ENCODE measurements at regions not wholly inside any gene's neighbourhood (a gene's known extent, or its start where the extent isn't known, plus 50 kb on each side); places are given as distances from the start of the nearest gene placed in this dataset.
"Not testable (repeated sequence)": the region's sequence is repeated elsewhere in the genome, so short reads cannot be mapped to it uniquely, and the experiment has no call there.

DNA sequence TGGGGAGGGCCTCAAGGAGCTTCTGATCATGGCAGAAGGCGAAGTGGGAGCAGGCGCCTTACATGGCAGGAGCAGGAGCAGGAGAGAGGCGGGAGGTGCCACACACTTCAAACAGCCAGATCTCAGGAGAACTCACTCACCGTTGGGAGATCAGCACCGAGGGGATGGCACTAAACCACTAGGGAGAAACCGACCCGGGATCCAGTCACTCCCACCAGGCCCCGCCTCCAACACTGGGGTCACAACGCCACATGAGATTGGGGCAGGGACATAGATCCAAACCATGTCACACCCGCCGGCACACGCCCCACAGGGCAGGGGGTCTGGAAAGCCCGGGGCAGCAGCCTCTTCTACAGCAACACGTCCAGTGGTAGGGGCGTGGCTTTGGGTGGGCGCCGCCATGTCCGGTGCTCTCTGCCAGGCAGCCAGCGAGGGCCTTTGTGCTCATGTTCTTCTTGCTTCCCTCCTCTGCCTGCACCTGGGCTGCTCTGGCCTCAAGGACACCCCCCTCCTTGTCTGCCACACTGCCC, 233.8 kb upstream of the SHH start:
- DNase-seq (ENCODE audit: low read depth in 2 of 3, low spot score in 1 of 3): no peak

DNA sequence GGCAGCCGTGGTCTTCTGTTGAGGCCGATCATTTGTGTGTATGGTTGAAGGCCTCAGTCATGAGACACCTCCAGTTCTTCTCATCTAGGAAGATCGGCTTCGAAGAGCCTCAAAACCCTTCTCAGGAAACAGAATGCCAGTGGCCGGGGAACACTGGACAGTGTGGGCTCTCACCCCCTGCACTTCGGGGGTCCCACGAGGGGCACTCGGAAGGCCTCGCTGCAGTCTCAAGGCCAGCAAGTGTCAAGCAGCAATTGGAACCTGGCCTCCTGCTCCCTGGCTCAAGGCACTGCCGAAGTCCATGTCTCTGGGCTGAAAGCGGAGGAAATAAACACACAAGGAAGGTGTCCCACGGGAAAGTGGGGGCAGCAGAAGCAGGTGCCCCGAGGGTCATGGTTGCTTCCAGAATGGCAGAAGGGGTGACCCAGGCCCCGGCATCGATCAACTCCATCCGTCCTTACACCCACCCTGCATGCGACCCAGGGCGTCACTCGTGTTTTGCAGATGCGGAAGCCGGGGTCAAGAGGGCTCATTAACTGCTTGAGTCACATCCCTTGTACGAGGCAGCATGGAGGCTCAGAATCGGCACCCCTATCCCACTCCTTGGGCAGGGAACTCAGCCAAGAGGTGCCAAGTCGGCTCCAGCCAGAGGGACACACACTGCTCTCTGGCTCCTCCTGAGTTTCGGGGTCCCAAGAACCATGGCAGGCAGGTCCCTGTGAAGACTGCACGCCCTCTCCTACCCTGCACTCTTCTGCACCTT, 231.3 kb upstream of the SHH start:
- DNase-seq (ENCODE audit: low read depth in 2 of 3, low spot score in 1 of 3): no peak

DNA sequence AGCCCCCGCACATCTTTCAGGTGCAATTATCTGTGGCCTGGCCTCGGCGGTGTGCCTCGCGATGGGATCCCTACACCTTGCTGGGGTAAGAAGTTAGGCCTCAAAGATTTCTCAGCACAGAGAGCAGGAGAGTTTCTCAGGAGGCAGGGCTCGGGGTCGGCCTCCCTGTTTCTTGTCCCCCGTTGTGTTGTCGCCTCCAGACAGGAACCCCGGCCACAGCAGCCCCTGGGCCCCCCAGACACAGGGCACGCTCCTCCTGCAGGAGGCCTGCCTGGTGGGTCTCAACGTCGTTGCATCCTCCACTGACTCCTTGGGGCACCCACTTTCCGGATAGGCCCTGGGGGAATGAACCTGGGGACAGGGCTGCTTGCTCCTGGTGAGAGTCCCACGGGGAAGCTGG, 229.1 kb upstream of the SHH start:
- DNase-seq (ENCODE audit: low read depth in 2 of 3, low spot score in 1 of 3): no peak

DNA sequence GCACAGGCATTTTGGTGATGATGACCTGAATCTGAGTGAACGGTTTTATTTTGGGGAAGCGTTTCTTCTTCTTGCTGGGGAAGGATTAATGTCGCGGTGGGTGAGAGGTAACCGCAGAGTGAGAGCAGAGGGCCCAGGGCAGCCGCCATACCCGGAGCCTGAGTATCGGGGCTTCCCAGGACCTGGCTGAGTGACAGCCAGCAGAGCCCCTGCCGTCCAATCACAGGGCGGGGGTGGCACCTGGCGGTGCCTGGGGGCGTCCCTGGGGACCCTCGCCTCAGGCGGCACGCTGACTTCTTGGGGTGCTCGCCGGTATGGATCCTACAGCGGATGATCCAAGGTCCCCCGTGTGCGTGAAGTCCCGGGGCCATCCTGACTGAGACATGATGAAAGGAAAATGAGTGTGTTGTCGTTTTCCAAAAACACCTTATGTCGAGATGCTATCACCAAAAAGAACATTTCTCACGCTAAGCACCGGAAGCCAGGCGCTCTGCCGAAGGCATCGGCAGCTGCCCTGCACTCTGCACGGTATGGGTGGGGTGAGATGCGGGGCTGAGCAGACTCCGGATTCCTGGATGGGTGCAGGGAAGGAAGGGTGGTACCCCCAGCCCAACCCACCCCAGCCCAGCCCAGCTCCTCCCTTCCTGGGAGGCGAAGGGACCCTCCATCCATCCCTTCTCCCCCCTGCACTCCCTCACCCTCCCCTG, 227.9 kb upstream of the SHH start:
- no peak for DNase-seq (ENCODE audit: low read depth in 2 of 3, low spot score in 1 of 3)

DNA sequence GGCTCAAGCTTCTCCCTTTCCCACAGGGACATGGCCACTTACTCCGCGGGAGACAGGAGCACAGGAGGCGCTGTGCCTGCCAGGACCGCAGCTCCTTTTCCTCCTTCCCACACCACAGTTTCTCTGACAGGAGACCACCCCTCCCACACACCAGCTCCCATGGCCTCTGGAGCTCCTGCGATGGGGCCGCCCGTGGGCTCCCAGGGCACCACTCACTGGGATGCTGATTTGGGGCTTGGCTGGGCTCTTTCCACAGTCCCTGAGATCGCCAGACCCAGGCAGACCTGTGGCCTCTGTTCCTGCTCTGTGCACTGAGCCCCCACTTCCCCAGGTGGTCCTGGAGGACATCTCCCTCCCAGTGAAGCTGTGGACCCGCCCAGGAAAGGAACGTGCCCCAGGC, 226.9 kb upstream of the SHH start:
- no peak for DNase-seq (ENCODE audit: low read depth in 2 of 3, low spot score in 1 of 3)

DNA sequence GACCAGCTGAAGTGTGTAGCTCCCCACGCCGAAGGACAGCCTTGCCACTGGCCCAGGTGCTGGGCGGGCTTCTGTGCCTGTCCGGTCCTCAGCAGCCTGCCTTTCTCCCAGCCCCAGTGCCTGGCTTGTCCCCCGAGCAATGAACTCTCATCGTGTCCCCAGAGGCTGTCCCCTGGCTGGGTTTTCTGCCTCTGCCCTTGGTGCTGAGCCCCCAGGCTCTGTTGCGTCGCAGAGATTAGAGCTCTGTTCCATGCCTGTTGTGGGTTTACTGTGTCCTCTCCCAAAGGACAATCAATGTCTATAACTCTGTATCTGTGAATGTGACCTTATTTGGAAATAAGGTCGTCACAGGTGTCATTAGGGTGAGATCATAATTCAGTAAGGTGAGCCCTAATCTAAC, 226.1 kb upstream of the SHH start:
- no peak for DNase-seq (ENCODE audit: low read depth in 2 of 3, low spot score in 1 of 3)

DNA sequence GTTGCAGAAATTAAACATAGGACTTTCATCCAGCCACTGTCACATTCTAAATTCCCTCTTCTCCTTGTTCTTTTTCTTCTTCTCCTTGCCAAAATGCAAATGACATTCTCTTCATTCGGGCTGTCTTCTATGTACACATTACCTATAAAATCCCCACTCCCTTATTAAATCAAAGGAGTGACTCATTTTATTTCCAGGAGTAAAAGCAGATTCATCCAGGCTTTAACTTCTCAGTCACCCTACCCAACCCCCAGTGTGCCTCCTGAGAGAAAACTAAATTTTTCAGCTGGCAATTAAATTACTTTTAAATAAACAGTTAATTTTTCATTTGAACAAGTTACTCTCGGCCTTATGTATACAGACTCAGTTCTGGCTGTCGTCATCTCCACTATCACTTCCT, 223.9 kb upstream of the SHH start:
- no peak for DNase-seq (ENCODE audit: low read depth in 2 of 3, low spot score in 1 of 3)

DNA sequence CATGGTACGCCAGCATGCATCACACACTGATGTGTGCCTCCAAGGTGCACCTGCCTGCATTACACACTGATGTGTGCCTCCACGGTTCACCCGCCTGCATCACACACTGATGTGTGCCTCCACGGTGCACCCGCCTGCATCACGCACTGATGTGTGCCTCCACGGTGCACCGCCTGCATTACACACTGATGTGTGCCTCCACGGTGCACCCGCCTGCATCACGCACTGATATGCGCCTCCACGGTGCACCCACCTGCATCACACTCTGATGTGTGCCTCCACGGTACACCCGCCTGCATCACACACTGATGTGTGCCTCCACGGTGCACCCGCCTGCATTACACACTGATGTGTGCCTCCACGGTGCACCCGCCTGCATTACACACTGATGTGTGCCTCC, 223.1 kb upstream of the SHH start:
- DNase-seq (ENCODE audit: low read depth in 2 of 3, low spot score in 1 of 3): not testable (repeated sequence)

DNA sequence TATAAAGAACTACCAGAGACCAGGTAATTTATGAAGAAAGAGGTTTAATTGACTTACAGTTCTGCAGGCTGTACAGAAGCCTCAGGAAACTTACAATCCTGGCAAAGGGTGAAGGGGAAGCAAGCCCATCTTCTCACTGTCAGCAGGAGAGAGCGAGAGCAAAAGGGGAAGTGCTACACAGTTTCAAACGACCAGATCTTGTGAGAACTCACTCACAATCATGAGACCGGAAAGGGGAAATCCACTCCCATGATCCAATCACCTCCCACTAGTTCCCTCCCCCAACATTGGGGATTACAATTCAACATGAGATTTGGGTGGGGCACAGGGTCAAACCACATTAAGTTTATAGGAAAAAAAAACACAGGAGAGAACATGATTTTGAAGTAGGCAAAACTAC, 222.1 kb upstream of the SHH start:
- DNase-seq (ENCODE audit: low read depth in 2 of 3, low spot score in 1 of 3): no peak

DNA sequence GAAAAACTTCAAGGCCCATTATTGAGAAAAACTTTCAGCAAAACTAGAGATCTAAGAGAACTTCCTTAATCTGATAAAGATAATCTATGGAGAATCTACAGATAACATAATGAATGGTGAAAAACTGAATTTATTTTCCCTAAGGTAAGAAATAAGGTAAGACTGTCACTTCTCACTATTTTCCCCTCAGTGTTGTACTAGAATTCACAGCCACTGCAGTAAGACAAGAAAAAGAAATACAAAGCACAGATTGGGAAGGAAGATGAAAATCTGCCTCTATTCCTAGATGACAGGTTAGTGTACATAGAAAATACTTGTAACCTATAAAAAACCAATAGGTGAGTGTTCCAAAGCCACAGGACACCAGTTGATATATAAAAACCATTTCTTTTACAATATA, 220.7 kb upstream of the SHH start:
- no peak for DNase-seq (ENCODE audit: low read depth in 2 of 3, low spot score in 1 of 3)

DNA sequence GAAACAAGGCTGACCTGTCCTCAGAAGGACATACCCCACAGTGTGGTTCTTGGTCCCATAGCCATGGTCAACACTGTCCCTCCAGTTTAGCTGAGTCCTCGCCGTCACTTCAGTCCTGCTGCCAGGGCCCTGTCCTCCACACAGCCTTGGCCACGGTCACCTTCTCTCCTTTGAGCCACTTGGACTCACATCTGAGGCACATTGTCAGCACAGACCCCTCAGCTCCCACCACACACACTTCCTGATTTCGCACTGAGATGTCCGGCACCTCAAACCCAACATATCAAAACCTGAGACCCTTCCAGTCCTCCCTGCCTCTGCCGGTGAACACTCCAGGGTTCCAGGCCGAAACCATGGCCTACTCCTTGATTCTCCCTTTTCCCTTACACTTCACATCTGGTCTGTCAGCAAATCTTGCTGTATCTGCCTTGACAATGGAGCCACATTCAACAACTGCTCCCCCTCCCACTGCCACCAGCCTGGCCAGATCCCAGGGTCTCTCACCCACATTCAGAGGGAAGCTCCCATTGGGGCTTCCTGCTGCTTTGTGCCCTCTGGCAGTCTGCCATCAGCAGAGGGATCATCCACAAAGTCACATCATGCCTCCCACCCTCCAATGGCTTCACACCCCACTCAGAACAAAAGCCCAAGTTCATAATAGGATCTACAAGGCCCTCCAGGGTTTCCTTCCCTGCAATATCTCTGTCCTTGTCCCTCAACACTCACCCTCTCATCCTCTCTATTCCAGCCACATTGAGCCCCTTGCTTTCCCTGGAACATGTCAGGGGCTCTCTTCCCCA, 219.6 kb upstream of the SHH start:
- DNase-seq (ENCODE audit: low read depth in 2 of 3, low spot score in 1 of 3): no peak

DNA sequence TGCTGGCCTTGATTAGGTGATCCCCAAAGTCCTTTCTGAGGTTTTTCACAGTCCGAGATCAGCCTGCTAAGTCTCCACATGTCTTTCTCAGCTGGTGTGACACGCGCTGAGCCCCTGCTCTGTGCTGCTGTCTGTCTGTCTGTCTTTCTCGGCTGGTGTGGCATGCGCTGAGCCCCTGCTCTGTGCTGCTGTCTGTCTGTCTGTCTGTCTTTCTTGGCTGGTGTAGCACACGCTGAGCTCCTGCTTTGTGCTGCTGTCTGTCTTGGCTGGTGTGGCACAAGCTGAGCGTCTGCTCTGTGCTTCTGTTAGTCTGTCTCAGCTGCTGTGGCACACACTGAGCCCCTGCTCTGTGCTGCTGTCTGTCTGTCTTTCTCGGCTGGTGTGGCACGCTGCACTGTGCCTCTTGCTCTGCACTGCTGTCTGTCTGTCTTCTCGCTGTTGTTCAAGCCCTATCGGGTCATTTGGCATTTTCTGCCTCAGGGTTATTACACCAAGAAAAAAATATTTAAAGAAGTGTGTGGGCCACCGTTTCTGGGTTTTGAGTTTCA, 217.3 kb upstream of the SHH start:
- no peak for DNase-seq (ENCODE audit: low read depth in 2 of 3, low spot score in 1 of 3)

DNA sequence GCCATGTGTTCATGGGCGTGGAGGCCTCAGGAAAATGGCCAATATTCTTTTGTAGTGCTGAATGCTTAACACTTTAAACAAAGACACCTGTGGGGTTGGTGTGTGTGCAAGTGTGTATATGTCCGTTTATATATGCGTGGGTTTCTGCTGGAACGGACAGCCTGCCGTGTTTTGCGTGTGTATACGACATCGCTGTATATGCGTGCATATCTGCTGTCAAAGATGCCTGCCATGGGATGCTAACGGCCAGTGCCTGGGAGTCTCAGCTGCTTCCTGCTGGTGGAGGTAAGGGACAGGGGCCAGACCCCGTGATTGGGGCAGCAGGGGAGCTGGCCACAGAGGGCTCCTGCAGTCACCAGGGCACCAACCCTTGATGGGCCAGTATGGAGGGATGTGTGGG, 216.3 kb upstream of the SHH start:
- DNase-seq (ENCODE audit: low read depth in 2 of 3, low spot score in 1 of 3): no peak

DNA sequence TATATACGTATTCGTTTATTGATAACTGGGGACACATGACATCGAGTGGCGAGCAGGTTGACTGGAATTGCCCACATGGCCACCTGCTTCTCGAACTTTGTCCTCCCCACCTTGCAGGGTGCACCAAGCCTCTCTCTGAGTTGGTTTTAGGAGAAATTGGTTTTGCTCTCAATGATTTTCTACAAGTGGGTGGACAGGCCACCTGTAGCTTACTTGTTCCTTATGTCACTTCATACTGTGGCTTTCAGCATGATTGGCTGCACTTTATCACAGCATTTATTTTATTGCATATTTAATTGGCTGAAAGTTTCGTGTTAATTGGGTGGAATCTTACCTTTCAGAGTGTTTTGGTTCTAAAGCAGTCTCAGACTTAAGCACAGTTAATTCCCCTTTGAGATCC, 215.6 kb upstream of the SHH start:
- no peak for DNase-seq (ENCODE audit: low read depth in 2 of 3, low spot score in 1 of 3)

DNA sequence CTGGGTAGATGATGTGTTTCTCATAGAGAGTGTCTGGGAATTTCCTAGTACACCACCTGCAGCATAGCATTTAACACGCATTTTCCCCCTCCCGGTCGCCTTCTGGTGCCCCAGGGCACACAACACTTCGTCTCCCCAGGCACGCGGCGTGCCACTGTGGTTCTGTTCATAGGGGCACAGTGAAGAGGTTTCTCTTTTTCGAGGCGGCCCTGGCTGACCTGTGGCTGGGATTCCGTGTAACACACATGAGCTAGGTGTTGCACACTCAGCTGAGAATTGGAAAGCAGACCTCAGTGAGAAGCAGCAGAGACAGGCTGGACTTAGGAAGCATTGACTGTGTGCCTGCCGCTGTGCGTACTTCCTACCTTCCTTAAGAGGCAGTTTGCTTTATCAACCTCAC, 214.3 kb upstream of the SHH start:
- no peak for DNase-seq (ENCODE audit: low read depth in 2 of 3, low spot score in 1 of 3)

DNA sequence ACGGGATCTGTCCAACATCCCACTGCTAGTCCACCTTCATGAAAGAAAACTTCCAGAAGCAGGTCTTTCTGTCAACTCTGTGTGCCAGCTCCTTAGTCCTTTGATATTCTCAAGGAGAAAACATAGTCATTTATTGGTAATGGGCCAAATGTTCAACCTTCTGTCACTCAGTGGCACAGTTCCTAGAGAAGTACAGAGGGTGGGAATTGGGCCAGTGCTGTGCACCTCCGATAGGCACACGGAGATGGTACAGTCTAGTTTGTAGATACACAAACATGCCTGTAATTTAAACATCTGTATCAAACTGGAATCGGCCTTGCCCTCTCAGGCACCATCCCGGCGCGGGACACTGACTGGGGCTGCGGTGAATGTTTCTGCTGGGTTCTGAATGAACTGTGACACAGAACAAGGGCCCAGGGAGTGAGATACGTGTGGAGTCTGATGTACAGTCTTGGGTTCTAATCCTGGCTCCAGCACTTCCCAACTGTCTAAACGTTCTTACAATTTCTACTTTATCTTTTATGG, 213.9 kb upstream of the SHH start:
- DNase-seq (ENCODE audit: low read depth in 2 of 3, low spot score in 1 of 3): no peak

DNA sequence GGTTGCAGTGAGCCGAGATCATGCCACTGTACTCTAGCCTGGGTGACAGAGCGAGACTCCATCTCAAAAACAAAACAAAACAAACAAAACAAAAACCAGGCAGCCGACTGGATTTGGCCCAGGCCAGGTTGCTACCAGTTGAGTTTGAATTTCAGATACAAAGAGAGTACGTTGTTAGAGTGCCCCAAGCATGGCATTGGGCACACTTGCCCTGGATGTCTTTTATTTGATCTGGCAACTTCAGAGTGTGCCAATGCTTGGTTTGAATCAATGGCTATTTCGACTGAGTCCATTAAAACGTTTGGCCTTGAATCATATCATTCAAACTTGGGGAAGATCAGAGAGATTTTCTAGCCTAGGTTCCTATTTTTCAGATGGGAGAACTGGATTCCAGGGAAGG, 213.4 kb upstream of the SHH start:
- no peak for DNase-seq (ENCODE audit: low read depth in 2 of 3, low spot score in 1 of 3)

DNA sequence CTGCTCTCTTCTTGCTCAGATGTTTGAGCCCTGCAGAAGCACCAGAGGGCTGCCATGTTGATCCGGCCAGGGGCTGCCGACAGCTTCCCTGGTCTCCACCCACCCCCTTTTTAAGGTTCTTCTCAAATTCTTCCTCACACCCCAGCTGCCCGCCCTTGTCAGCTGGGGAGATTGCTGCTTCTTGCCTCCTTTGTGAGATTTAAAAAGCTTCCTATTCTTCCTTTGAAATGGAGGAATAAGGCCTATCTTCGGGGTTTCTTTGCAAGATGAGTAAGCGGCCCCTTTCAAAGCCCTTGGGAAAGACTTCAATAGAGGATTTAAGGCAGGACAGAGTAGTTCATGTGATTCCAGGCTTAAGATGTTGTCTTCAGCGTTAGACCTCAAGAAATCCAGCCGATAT, 211.9 kb upstream of the SHH start:
- no peak for DNase-seq (ENCODE audit: low read depth in 2 of 3, low spot score in 1 of 3)

DNA sequence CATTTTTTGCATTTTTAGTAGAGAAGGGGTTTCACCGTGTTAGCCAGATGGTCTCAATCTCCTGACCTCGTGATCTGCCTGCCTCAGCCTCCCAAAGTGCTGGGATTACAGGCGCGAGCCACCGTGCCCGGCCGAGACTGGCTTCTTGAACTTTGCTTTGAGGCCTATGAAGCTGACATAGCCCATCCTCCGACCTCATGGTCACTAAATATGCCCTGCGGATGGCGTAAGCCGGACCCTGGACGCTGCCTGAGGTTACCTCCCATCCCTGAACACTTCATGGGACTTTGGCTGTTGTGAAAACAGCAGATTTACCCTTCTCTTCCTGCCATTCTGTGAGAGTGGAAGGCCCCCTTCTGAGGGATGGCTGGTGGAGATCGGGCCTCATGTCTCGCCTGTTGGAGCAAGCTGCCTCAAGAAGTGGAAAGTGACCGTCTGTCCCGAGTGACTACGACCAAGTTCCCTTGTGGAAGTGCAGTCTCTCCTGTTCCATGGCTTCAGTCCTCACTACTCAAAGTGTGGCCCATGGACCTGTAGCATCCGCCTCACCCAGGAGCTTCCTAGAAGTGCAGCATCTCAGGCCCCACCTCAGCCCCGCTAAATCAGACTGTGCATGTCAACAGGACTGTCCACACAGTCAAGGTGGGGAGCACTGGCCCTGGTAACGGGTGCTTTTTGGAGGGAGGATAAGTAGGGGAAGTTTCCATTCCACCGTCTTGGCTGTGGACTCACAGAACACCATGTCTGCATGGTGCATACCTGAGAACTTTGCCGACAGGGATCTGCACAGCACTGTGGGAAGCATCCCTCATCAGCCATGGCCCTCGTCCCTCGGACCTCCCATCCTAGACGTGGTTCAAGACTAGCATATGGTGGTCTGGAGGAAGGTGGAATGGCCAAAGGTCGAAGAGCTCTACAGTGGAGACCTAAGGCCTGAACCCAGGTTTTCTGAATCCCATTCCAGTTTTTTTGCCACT, 210.5 kb upstream of the SHH start:
- DNase-seq (ENCODE audit: low read depth in 2 of 3, low spot score in 1 of 3): no peak

DNA sequence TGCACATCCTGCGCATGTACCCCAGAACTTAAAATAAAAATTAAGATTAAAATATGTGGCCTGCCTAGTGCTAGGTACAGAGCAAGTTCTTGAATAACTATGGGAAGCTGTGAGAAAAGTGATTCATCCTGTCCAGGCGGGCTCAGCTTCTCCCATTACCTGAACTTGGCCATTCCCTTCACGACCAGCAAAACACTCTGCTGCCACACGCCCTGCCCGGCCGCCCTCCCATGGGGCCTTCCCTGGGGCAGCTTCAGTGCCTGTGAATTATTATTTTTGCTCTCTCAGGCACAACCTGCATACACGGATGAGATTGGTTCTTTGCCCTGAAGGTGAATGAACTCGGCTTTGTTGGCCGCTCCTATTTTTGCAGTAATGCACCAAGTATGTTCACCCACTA, 209.2 kb upstream of the SHH start:
- no peak for DNase-seq (ENCODE audit: low read depth in 2 of 3, low spot score in 1 of 3)
